Activated CD8-positive, alpha-beta T cell treated with anti-CD3 and anti-CD28 coated beads for 36 hours (primary cell): ENCODE measurements at regions not wholly inside any gene's neighbourhood (a gene's known extent, or its start where the extent isn't known, plus 50 kb on each side); places are given as distances from the start of the nearest gene placed in this dataset.

Experiments used
- ATAC-seq: fragments of 200-7000 bp; cut with Tn5 transposase; one replicate; pipeline ENCODE4 v1.10.0; 2021; ENCODE audit warnings: mild to moderate bottlenecking, moderate library complexity
- CTCF ChIA-PET: fragments of 350-600 bp; sonication (Branson Sonifier 250); formaldehyde crosslinking; loops from one replicate; lab custom pipeline; 2021; ENCODE audit warnings: antibody characterized with exemption; lab: Charles Lee
- POLR2A ChIA-PET: fragments of 350-600 bp; sonication (Branson Sonifier 250); formaldehyde crosslinking; loops from one replicate; lab custom pipeline; 2021; ENCODE audit warnings: antibody characterized with exemption; lab: Charles Lee
- DNase-seq: peaks from one replicate; pipeline ENCODE4 v3.0.0-alpha.2; 2020
- H3K27ac Mint-ChIP-seq: one replicate; pipeline ENCODE4 v1.8.0; 2021; ENCODE audit warnings: mild to moderate bottlenecking, mixed read lengths
- H3K27me3 Mint-ChIP-seq: one replicate; pipeline ENCODE4 v1.8.0; 2021; ENCODE audit warnings: mixed read lengths
- H3K36me3 Mint-ChIP-seq: one replicate; pipeline ENCODE4 v1.8.0; 2021; ENCODE audit warnings: low read depth, mixed read lengths
- H3K4me1 Mint-ChIP-seq: one replicate; pipeline ENCODE4 v1.8.0; 2021; ENCODE audit warnings: low read depth, mixed read lengths
- H3K4me3 Mint-ChIP-seq: one replicate; pipeline ENCODE4 v1.8.0; 2021; ENCODE audit warnings: mild to moderate bottlenecking, moderate library complexity, mixed read lengths
- H3K9me3 Mint-ChIP-seq: one replicate; pipeline ENCODE4 v1.8.0; 2021; ENCODE audit warnings: mixed read lengths
- CTCF ChIP-seq: fragments of 200-600 bp; IDR thresholded peaks from one replicate; pipeline ENCODE4 v1.8.0; 2022; ENCODE audit warnings: antibody characterized with exemption, mild to moderate bottlenecking
- intact Hi-C: fragments of 100-400 bp; cut with micrococcal nuclease; formaldehyde crosslinking; loops from one replicate; pipeline ENCODE4 v1.10.0; 2022

GRCh38 chr4:32349026-32349425 lies 1628.9 kb downstream of the PCDH7 start:
- ChIA-PET CTCF (no interaction called here), POLR2A (no interaction called here)
- ATAC-seq: no peak
- no peak overlapping the region for H3K27ac Mint-ChIP-seq
- no peak for DNase-seq
- no peaks in the 10 kb centered on the region for H3K27me3 Mint-ChIP-seq
- peaks cover 8% of the 10 kb centered on the region for H3K9me3 Mint-ChIP-seq
- TF ChIP-seq CTCF: no peak
- H3K4me1 Mint-ChIP-seq: no peaks in the 10 kb centered on the region
- intact Hi-C loops: no loop called here
- H3K36me3 Mint-ChIP-seq: no peaks in the 10 kb centered on the region
- H3K4me3 Mint-ChIP-seq: no peak overlapping the region

GRCh38 chr4:32374206-32374605 lies 1654.0 kb downstream of the PCDH7 start:
- Mint-ChIP-seq H3K27ac (no peak overlapping the region), H3K4me1 (no peaks in the 10 kb centered on the region), H3K4me3 (no peak overlapping the region), H3K27me3 (no peaks in the 10 kb centered on the region), H3K36me3 (no peaks in the 10 kb centered on the region), H3K9me3 (peaks cover 11% of the 10 kb centered on the region)
- DNase-seq: no peak
- ATAC-seq: no peak
- no peak for TF ChIP-seq CTCF
- ChIA-PET CTCF (no interaction called here), POLR2A (no interaction called here)
- intact Hi-C loops: no loop called here

- H3K9me3 Mint-ChIP-seq: peaks cover 3% of the 10 kb centered on the region
- no peaks in the 10 kb centered on the region for H3K4me1 Mint-ChIP-seq
- H3K27ac Mint-ChIP-seq: no peak overlapping the region
- CTCF ChIA-PET: no interaction called here
- no peaks in the 10 kb centered on the region for H3K36me3 Mint-ChIP-seq
- no peak for TF ChIP-seq CTCF
- DNase-seq (no peak), ATAC-seq (no peak)
- H3K27me3 Mint-ChIP-seq: no peaks in the 10 kb centered on the region
- intact Hi-C loops: no loop called here
- H3K4me3 Mint-ChIP-seq: no peak overlapping the region
- POLR2A ChIA-PET: no interaction called here
Measured at GRCh38 chr4:32393806-32394205, 1673.6 kb downstream of the PCDH7 start.

GRCh38 chr4:32394255-32394654 lies 1674.1 kb downstream of the PCDH7 start:
- no peak for TF ChIP-seq CTCF
- Mint-ChIP-seq H3K4me3 (no peak overlapping the region), H3K27me3 (no peaks in the 10 kb centered on the region), H3K36me3 (no peaks in the 10 kb centered on the region), H3K4me1 (no peaks in the 10 kb centered on the region), H3K27ac (no peak overlapping the region), H3K9me3 (peaks cover 3% of the 10 kb centered on the region)
- ChIA-PET CTCF (no interaction called here), POLR2A (no interaction called here)
- no peak for ATAC-seq
- intact Hi-C loops: no loop called here
- no peak for DNase-seq

- DNase-seq (no peak), ATAC-seq (no peak)
- intact Hi-C loops: no loop called here
- Mint-ChIP-seq H3K27ac (no peak overlapping the region), H3K4me3 (no peak overlapping the region), H3K4me1 (no peaks in the 10 kb centered on the region), H3K9me3 (peaks cover 3% of the 10 kb centered on the region), H3K27me3 (no peaks in the 10 kb centered on the region), H3K36me3 (no peaks in the 10 kb centered on the region)
- ChIA-PET POLR2A (no interaction called here), CTCF (no interaction called here)
- TF ChIP-seq CTCF: no peak
Measured at GRCh38 chr4:32396507-32397070, 1676.4 kb downstream of the PCDH7 start.
